ENCODE measurements at regions not wholly inside any gene's neighbourhood (a gene's known extent, or its start where the extent isn't known, plus 50 kb on each side); places are given as distances from the start of the nearest gene placed in this dataset.

DNA sequence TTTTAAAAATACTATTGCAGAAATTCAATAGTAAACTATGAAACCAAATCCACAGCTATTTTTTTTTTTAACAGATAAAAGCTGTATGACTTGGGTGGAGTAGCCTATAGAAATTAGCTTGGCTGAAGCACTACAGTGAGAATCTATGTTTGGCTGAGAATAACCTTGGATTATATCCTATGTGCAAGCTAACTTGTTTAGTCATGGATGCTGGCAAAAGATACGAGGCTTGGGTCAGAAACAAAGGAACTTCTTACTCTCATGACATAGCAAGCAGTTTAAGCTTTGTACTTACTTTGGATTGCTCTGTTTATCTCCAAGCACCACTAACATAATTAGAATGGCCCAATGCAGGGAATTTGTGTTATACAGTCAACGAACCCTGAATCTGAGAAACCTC lies 119.2 kb upstream of the GRID2 start:
- no peaks in the 10 kb centered on the region for H3K27me3 ChIP-seq (ENCODE audit: control insufficient read depth in 2 of 2, insufficient read depth in 1 of 2, low read length in 1 of 2)
- DNase-seq (ENCODE audit: low read depth in 6 of 9, low spot score in 9 of 9), result no peak
- no peaks in the 10 kb centered on the region for H3K36me3 ChIP-seq (ENCODE audit: control insufficient read depth in 2 of 2, insufficient read depth in 2 of 2, low read length in 1 of 2)
- no peaks in the 10 kb centered on the region for H3K4me1 ChIP-seq (ENCODE audit: control insufficient read depth in 2 of 2, insufficient read depth in 2 of 2, low read length in 2 of 2)
- WGBS, result 94% methylated on average over 2 of the region's 2 CpGs
- H3K4me3 ChIP-seq (ENCODE audit: low read length in 2 of 2), result no peak overlapping the region
- H3K9me3 ChIP-seq (ENCODE audit: control insufficient read depth in 2 of 2, insufficient read depth in 1 of 2, low read length in 1 of 2), result peaks cover 2 to 24% of the 10 kb centered on the region in 2 donors
- no peak overlapping the region for H3K27ac ChIP-seq (ENCODE audit: low read depth in 1 of 2, low read length in 1 of 2)

DNA sequence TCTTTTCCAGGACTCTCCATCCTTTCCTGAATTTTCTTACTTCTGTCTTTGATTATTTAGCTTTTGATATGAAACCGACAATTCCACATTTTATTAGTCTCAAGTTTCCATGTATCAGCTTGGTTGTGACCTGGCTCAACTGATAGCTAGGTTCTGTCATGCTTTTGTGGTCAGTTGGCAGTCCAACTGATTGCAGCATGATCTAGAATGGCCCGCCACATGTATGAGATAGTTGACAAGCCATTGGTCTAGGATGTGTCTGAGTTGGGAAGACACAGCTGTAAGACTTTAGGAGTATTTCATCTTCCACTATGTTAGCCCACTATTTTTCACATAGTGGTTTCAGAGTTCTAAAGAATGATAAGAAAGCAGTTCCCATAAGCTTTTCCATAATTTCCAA lies 117.5 kb upstream of the GRID2 start:
- DNase-seq (ENCODE audit: low read depth in 6 of 9, low spot score in 9 of 9), result no peak
- WGBS, result 95% methylated on average over 2 of the region's 2 CpGs
- H3K4me3 ChIP-seq (ENCODE audit: low read length in 2 of 2), result no peak overlapping the region
- no peaks in the 10 kb centered on the region for H3K27me3 ChIP-seq (ENCODE audit: control insufficient read depth in 2 of 2, insufficient read depth in 1 of 2, low read length in 1 of 2)
- no peaks in the 10 kb centered on the region for H3K4me1 ChIP-seq (ENCODE audit: control insufficient read depth in 2 of 2, insufficient read depth in 2 of 2, low read length in 2 of 2)
- no peak overlapping the region for H3K27ac ChIP-seq (ENCODE audit: low read depth in 1 of 2, low read length in 1 of 2)
- H3K36me3 ChIP-seq (ENCODE audit: control insufficient read depth in 2 of 2, insufficient read depth in 2 of 2, low read length in 1 of 2), result no peaks in the 10 kb centered on the region
- peaks cover 2 to 22% of the 10 kb centered on the region in 2 donors for H3K9me3 ChIP-seq (ENCODE audit: control insufficient read depth in 2 of 2, insufficient read depth in 1 of 2, low read length in 1 of 2)

- H3K4me3 ChIP-seq (ENCODE audit: low read length in 2 of 2), result no peak overlapping the region
- no peaks in the 10 kb centered on the region for H3K27me3 ChIP-seq (ENCODE audit: control insufficient read depth in 2 of 2, insufficient read depth in 1 of 2, low read length in 1 of 2)
- H3K9me3 ChIP-seq (ENCODE audit: control insufficient read depth in 2 of 2, insufficient read depth in 1 of 2, low read length in 1 of 2), result peaks cover 0 to 4% of the 10 kb centered on the region in 2 donors
- no peaks in the 10 kb centered on the region for H3K4me1 ChIP-seq (ENCODE audit: control insufficient read depth in 2 of 2, insufficient read depth in 2 of 2, low read length in 2 of 2)
- no peak for DNase-seq (ENCODE audit: low read depth in 6 of 9, low spot score in 9 of 9)
- no peak overlapping the region for H3K27ac ChIP-seq (ENCODE audit: low read depth in 1 of 2, low read length in 1 of 2)
- H3K36me3 ChIP-seq (ENCODE audit: control insufficient read depth in 2 of 2, insufficient read depth in 2 of 2, low read length in 1 of 2), result no peaks in the 10 kb centered on the region
Observed at GRCh38 chr4:92189146-92189545, 114.6 kb upstream of the GRID2 start.

GRCh38 chr4:92198711-92199110 lies 105.1 kb upstream of the GRID2 start:
- no peak overlapping the region for H3K27ac ChIP-seq (ENCODE audit: low read depth in 1 of 2, low read length in 1 of 2)
- no peaks in the 10 kb centered on the region for H3K36me3 ChIP-seq (ENCODE audit: control insufficient read depth in 2 of 2, insufficient read depth in 2 of 2, low read length in 1 of 2)
- H3K4me3 ChIP-seq (ENCODE audit: low read length in 2 of 2), result no peak overlapping the region
- H3K27me3 ChIP-seq (ENCODE audit: control insufficient read depth in 2 of 2, insufficient read depth in 1 of 2, low read length in 1 of 2), result no peaks in the 10 kb centered on the region
- WGBS, result 83% methylated on average over 4 of the region's 4 CpGs
- no peaks in the 10 kb centered on the region for H3K4me1 ChIP-seq (ENCODE audit: control insufficient read depth in 2 of 2, insufficient read depth in 2 of 2, low read length in 2 of 2)
- H3K9me3 ChIP-seq (ENCODE audit: control insufficient read depth in 2 of 2, insufficient read depth in 1 of 2, low read length in 1 of 2), result no peaks in the 10 kb centered on the region
- DNase-seq (ENCODE audit: low read depth in 6 of 9, low spot score in 9 of 9), result no peak

- WGBS, result 93% methylated on average over 2 of the region's 2 CpGs
- Histone ChIP-seq H3K4me3 (ENCODE audit: low read length in 2 of 2) (no peak overlapping the region), H3K27ac (ENCODE audit: low read depth in 1 of 2, low read length in 1 of 2) (no peak overlapping the region), H3K27me3 (ENCODE audit: control insufficient read depth in 2 of 2, insufficient read depth in 1 of 2, low read length in 1 of 2) (no peaks in the 10 kb centered on the region), H3K9me3 (ENCODE audit: control insufficient read depth in 2 of 2, insufficient read depth in 1 of 2, low read length in 1 of 2) (no peaks in the 10 kb centered on the region), H3K4me1 (ENCODE audit: control insufficient read depth in 2 of 2, insufficient read depth in 2 of 2, low read length in 2 of 2) (no peaks in the 10 kb centered on the region), H3K36me3 (ENCODE audit: control insufficient read depth in 2 of 2, insufficient read depth in 2 of 2, low read length in 1 of 2) (no peaks in the 10 kb centered on the region)
- DNase-seq (ENCODE audit: low read depth in 6 of 9, low spot score in 9 of 9), result no peak
Observed at GRCh38 chr4:92199135-92199534, 104.6 kb upstream of the GRID2 start.

DNA sequence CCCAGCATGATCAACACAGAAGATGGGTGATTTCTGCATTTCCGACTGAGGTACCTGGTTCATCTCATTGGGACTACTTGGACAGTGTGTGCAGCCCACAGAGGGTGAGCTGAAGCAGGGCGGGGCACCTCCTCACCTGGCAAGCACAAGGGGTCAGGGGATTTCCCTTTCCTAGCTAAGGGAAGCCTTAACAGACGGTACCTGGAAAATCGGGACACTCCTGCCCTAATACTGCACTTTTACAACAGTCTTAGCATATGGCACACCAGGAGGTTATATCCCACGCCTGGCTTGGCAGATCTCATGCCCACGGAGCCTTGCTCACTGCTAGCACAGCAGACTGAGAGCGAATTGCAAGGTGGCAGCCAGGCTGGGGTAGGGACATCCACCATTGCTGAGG lies 92.9 kb upstream of the GRID2 start:
- H3K27ac ChIP-seq (ENCODE audit: low read depth in 1 of 2, low read length in 1 of 2), result no peak overlapping the region
- H3K27me3 ChIP-seq (ENCODE audit: control insufficient read depth in 2 of 2, insufficient read depth in 1 of 2, low read length in 1 of 2), result no peaks in the 10 kb centered on the region
- peaks cover 0 to 6% of the 10 kb centered on the region in 2 donors for H3K9me3 ChIP-seq (ENCODE audit: control insufficient read depth in 2 of 2, insufficient read depth in 1 of 2, low read length in 1 of 2)
- H3K4me1 ChIP-seq (ENCODE audit: control insufficient read depth in 2 of 2, insufficient read depth in 2 of 2, low read length in 2 of 2), result no peaks in the 10 kb centered on the region
- no peak overlapping the region for H3K4me3 ChIP-seq (ENCODE audit: low read length in 2 of 2)
- 79% methylated on average over 7 of the region's 7 CpGs for WGBS
- DNase-seq (ENCODE audit: low read depth in 6 of 9, low spot score in 9 of 9), result no peak
- no peaks in the 10 kb centered on the region for H3K36me3 ChIP-seq (ENCODE audit: control insufficient read depth in 2 of 2, insufficient read depth in 2 of 2, low read length in 1 of 2)

GRCh38 chr4:92215476-92215875 lies 88.3 kb upstream of the GRID2 start:
- no peak for DNase-seq (ENCODE audit: low read depth in 6 of 9, low spot score in 9 of 9)
- Histone ChIP-seq H3K27ac (ENCODE audit: low read depth in 1 of 2, low read length in 1 of 2) (no peak overlapping the region), H3K27me3 (ENCODE audit: control insufficient read depth in 2 of 2, insufficient read depth in 1 of 2, low read length in 1 of 2) (no peaks in the 10 kb centered on the region), H3K36me3 (ENCODE audit: control insufficient read depth in 2 of 2, insufficient read depth in 2 of 2, low read length in 1 of 2) (no peaks in the 10 kb centered on the region), H3K4me1 (ENCODE audit: control insufficient read depth in 2 of 2, insufficient read depth in 2 of 2, low read length in 2 of 2) (no peaks in the 10 kb centered on the region), H3K4me3 (ENCODE audit: low read length in 2 of 2) (no peak overlapping the region), H3K9me3 (ENCODE audit: control insufficient read depth in 2 of 2, insufficient read depth in 1 of 2, low read length in 1 of 2) (peaks cover 0 to 6% of the 10 kb centered on the region in 2 donors)
- 93% methylated on average over 4 of the region's 4 CpGs for WGBS

DNA sequence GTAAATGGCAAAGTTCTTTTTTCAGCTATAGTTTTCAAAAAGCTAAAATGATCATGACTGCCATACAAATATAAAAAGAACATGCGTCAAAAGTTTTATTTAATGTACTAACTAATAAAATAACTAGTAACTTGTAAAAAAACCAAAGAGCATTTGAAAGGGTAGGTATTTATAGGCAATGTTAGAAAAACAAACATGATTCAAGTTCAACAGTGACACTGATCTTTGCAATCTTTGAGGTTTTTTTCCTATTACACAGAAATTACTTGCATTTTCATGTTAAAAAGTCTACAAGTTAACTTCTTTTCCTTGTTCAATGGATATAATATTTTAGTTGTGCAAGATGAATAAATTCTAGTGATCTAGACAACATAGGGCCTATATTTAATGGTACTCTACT lies 72.3 kb upstream of the GRID2 start:
- 98% methylated on average over 1 of the region's 1 CpG for WGBS
- no peak overlapping the region for H3K27ac ChIP-seq (ENCODE audit: low read depth in 1 of 2, low read length in 1 of 2)

DNA sequence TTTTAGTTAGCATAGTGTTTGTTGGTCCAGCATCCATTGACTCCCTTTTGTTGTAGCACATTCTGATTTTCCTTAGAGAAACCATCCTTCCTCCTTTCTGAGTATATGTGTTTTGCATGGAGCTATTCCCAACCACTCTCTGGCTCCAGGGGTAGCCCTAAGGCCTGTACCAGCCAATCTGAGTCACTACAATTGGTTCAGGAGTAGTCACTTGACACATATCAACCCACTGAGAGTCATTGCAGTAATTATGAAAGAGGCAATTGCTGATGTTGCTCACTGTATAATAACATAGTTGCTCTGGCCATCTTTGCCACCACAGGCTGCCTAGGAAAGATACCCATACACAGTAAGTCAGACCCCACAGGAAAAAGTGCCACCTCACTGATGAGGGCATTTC lies 71.2 kb upstream of the GRID2 start:
- H3K36me3 ChIP-seq (ENCODE audit: control insufficient read depth in 2 of 2, insufficient read depth in 2 of 2, low read length in 1 of 2), result no peaks in the 10 kb centered on the region
- DNase-seq (ENCODE audit: low read depth in 6 of 9, low spot score in 9 of 9), result no peak
- H3K4me3 ChIP-seq (ENCODE audit: low read length in 2 of 2), result no peak overlapping the region
- H3K4me1 ChIP-seq (ENCODE audit: control insufficient read depth in 2 of 2, insufficient read depth in 2 of 2, low read length in 2 of 2), result no peaks in the 10 kb centered on the region
- no peaks in the 10 kb centered on the region for H3K9me3 ChIP-seq (ENCODE audit: control insufficient read depth in 2 of 2, insufficient read depth in 1 of 2, low read length in 1 of 2)
- H3K27me3 ChIP-seq (ENCODE audit: control insufficient read depth in 2 of 2, insufficient read depth in 1 of 2, low read length in 1 of 2), result no peaks in the 10 kb centered on the region
- no peak overlapping the region for H3K27ac ChIP-seq (ENCODE audit: low read depth in 1 of 2, low read length in 1 of 2)

More for the DNA sequence above, 72.3 kb upstream of the GRID2 start:
- H3K4me1 ChIP-seq (ENCODE audit: control insufficient read depth in 2 of 2, insufficient read depth in 2 of 2, low read length in 2 of 2), result no peaks in the 10 kb centered on the region
- no peaks in the 10 kb centered on the region for H3K36me3 ChIP-seq (ENCODE audit: control insufficient read depth in 2 of 2, insufficient read depth in 2 of 2, low read length in 1 of 2)
- no peaks in the 10 kb centered on the region for H3K27me3 ChIP-seq (ENCODE audit: control insufficient read depth in 2 of 2, insufficient read depth in 1 of 2, low read length in 1 of 2)
- no peak for DNase-seq (ENCODE audit: low read depth in 6 of 9, low spot score in 9 of 9)
- H3K9me3 ChIP-seq (ENCODE audit: control insufficient read depth in 2 of 2, insufficient read depth in 1 of 2, low read length in 1 of 2), result no peaks in the 10 kb centered on the region
- H3K4me3 ChIP-seq (ENCODE audit: low read length in 2 of 2), result no peak overlapping the region
